ENCODE measurements at regions not wholly inside any gene's neighbourhood (a gene's known extent, or its start where the extent isn't known, plus 50 kb on each side); places are given as distances from the start of the nearest gene placed in this dataset.

DNA sequence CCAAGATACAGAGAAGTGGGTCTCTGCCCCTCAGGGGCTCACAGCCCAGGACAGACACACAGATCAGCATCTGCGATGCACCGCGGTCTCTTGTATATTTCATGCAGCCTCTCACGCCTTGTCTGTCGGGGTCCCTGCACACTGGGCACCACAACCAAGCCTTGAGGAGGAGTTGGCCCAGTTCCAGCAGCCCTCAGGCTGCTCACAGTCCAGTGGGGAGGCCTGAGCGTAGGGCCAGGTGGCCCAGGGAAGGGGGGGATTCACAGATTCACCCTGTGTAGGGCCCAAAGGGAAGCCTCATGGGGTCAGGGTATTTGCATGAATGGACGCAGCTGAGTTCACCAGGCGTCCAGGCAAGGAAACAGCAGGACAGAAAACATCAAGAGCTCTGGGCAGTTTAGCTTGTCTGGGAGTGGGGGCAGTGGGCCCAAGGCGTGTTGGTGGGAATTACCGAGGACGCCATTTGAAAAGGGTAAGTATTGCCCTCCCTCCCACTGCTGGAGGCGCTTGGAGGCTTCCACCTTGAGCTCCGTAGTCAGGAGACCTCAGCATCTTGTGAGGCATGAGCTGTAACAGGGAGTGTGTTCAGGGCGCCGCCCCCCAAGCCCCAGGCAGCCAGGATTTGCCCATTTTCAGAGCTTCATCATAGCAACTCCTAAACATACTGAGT, 129.1 kb upstream of the CHST15 start (continued):
- TF ChIP-seq ZNF317 (CRISPR knock-in tag; IDR thresholded peaks at IDR 0.05; ENCODE audit: borderline replicate concordance, low read depth) (no peak), SOX15 (CRISPR knock-in tag; IDR thresholded peaks at IDR 0.05) (no peak), ZNF219 (CRISPR knock-in tag; IDR thresholded peaks at IDR 0.05; ENCODE audit: borderline replicate concordance) (no peak), KAT7 (CRISPR knock-in tag; IDR thresholded peaks at IDR 0.05; ENCODE audit: borderline replicate concordance) (no peak), ATF1 (CRISPR knock-in tag; IDR thresholded peaks at IDR 0.05) (no peak), ZNF396 (CRISPR knock-in tag; IDR thresholded peaks at IDR 0.05; ENCODE audit: borderline replicate concordance) (no peak), NR2C2 (CRISPR knock-in tag; IDR thresholded peaks at IDR 0.05) (no peak)
- TF ChIP-seq, protein P1, sequence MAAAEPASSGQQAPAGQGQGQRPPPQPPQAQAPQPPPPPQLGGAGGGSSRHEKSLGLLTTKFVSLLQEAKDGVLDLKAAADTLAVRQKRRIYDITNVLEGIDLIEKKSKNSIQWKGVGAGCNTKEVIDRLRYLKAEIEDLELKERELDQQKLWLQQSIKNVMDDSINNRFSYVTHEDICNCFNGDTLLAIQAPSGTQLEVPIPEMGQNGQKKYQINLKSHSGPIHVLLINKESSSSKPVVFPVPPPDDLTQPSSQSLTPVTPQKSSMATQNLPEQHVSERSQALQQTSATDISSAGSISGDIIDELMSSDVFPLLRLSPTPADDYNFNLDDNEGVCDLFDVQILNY (CRISPR knock-in tag; IDR thresholded peaks at IDR 0.05) = no peak
- TF ChIP-seq, protein P2, sequence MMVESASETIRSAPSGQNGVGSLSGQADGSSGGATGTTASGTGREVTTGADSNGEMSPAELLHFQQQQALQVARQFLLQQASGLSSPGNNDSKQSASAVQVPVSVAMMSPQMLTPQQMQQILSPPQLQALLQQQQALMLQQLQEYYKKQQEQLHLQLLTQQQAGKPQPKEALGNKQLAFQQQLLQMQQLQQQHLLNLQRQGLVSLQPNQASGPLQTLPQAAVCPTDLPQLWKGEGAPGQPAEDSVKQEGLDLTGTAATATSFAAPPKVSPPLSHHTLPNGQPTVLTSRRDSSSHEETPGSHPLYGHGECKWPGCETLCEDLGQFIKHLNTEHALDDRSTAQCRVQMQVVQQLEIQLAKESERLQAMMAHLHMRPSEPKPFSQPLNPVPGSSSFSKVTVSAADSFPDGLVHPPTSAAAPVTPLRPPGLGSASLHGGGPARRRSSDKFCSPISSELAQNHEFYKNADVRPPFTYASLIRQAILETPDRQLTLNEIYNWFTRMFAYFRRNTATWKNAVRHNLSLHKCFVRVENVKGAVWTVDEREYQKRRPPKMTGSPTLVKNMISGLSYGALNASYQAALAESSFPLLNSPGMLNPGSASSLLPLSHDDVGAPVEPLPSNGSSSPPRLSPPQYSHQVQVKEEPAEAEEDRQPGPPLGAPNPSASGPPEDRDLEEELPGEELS (CRISPR knock-in tag; IDR thresholded peaks at IDR 0.05) = no peak
- TF ChIP-seq, protein P3, sequence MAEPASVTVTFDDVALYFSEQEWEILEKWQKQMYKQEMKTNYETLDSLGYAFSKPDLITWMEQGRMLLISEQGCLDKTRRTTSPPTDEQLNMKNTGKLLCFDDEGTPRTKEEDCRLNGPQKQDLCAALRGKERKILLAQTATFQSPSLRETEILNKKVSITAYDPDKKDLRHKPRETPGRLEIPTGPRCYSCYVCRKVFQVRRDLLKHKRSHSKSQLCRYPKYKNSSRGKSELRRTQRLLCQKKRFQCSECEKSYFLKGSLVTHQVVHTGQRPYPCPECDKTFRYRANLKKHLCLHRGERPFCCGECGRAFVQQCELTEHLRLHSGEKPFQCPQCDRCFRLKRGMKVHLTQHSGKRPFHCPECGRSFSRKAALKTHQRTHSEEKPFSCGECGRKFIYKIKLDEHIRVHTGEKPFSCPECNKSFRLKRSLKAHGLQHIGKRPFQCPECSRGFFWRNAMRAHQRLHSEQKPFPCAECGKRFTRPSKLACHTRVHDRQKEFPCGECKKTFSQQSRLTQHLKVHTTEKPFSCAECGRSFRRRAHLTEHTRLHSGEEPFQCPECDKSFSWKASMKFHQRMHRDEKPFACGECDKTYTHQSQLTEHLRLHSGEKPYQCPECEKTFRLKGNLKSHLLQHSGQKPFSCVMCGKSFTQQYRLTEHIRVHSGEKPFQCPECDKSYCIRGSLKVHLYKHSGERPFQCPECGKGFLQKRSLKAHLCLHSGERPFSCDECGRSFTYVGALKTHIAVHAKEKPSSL (CRISPR knock-in tag; conservative IDR thresholded peaks at IDR 0.05) = no peak
- TF ChIP-seq, protein P4, sequence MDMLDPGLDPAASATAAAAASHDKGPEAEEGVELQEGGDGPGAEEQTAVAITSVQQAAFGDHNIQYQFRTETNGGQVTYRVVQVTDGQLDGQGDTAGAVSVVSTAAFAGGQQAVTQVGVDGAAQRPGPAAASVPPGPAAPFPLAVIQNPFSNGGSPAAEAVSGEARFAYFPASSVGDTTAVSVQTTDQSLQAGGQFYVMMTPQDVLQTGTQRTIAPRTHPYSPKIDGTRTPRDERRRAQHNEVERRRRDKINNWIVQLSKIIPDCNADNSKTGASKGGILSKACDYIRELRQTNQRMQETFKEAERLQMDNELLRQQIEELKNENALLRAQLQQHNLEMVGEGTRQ (CRISPR knock-in tag; IDR thresholded peaks at IDR 0.05) = no peak

DNA sequence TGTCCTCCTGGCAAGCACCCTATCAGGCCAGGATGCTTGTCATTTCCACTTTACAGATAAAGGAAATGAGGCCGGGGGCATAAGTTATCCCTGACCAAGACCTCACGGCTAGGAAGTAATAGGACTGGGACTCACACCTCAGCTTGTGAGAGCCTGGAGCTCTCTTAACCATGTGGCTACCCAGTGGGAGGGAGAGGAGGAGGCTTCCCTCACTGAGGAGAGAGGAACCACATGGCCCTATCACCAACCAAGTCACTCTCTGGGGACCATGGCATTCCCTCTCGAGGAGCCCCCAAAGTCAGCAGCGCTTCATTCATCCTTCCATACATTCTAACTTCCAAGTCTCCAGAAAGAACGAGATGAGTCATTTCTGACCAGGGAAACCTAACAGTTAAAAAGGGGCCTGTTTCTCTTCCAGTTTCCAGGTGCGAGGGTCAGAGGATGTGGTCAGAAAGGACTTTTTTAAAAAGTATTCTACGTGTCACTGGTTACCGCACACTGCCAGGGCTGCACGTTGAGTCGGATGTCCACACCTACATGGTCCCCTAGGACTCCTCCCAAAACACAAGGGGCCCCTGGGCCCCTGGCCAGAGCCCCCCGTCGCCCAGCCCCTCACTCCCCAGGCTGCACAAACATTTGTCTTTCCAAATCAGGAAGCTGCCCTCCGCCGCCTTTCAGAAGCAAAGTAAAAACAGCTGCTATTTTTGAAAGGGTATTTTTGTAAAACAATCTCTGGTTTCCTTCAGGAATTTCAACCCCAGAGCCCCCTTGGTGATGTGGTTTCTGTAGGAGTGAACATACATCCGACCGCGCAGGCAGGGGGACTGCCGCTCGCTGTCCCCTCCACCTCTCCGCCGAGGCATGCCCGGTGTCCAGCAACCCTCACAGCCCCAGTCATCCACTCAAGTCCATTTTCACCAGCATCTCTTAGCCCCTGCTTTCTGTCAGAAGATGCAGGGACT, 128.2 kb upstream of the CHST15 start:
- ChIA-PET CTCF (interaction anchor here (1.0 to 3.6 kb wide), 3 partner anchors 167 to 226 kb away, joined by 3 to 21 read pairs (median 8); partner anchors contain the start of gene OAT), POLR2A (no interaction called here)
- no peak overlapping the region for H3K4me3 Mint-ChIP-seq

DNA sequence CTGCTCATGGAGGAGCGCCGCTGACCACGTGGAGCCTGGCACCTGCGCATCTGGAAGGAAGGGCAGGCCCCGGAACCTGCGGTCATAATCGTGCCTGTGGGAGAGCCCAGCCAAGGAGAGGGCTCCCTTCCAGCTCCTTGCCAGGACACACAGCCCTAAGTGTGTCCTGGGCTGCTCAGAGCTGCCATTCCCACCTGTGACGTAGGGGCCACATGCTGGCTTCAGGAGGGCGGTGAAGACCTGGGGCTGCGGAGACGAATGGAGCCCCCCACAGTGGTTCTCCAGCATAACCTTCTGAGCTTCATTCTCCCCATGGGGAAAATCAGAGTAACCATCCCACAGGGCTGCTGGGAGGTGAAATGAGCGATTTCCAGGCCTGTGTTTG, 127.6 kb upstream of the CHST15 start:
- no peaks in the 10 kb centered on the region for H3K36me3 Mint-ChIP-seq
- H3K4me1 Mint-ChIP-seq = peaks cover 13% of the 10 kb centered on the region
- no peak overlapping the region for H3K4me3 Mint-ChIP-seq
- H3K27ac Mint-ChIP-seq = no peak overlapping the region
- no peaks in the 10 kb centered on the region; the same call in 1 of the 2 replicates for H3K27me3 Mint-ChIP-seq (ENCODE audit: low read depth)
- ChIA-PET CTCF (interaction anchor here (0.8 to 3.6 kb wide), 2 partner anchors 168 to 226 kb away, joined by 3 to 21 read pairs; no protein-coding TSS in a partner anchor), POLR2A (no interaction called here)
- DNase-seq (ENCODE audit: low spot score) (no peak), ATAC-seq (no peak)
- TF ChIP-seq FOXP1 (CRISPR knock-in tag; IDR thresholded peaks at IDR 0.05; ENCODE audit: borderline replicate concordance) (no peak), TCF7 (CRISPR knock-in tag; IDR thresholded peaks at IDR 0.05; ENCODE audit: low read depth) (no peak), ETV6 (CRISPR knock-in tag; IDR thresholded peaks at IDR 0.05) (no peak), CBFB (CRISPR knock-in tag; IDR thresholded peaks at IDR 0.05; ENCODE audit: low read depth) (no peak), GTF2I (CRISPR knock-in tag; conservative IDR thresholded peaks at IDR 0.05) (no peak), MYBL2 (CRISPR knock-in tag; IDR thresholded peaks at IDR 0.05) (no peak), ZNF416 (CRISPR knock-in tag; IDR thresholded peaks at IDR 0.05) (no peak), IRF2 (CRISPR knock-in tag; IDR thresholded peaks at IDR 0.05; ENCODE audit: borderline replicate concordance, low read depth) (no peak), NR1H2 (CRISPR knock-in tag; IDR thresholded peaks at IDR 0.05) (no peak)
- TF ChIP-seq, protein P5, sequence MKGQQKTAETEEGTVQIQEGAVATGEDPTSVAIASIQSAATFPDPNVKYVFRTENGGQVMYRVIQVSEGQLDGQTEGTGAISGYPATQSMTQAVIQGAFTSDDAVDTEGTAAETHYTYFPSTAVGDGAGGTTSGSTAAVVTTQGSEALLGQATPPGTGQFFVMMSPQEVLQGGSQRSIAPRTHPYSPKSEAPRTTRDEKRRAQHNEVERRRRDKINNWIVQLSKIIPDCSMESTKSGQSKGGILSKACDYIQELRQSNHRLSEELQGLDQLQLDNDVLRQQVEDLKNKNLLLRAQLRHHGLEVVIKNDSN (CRISPR knock-in tag; IDR thresholded peaks at IDR 0.05) = no peak
- TF ChIP-seq, protein P6, sequence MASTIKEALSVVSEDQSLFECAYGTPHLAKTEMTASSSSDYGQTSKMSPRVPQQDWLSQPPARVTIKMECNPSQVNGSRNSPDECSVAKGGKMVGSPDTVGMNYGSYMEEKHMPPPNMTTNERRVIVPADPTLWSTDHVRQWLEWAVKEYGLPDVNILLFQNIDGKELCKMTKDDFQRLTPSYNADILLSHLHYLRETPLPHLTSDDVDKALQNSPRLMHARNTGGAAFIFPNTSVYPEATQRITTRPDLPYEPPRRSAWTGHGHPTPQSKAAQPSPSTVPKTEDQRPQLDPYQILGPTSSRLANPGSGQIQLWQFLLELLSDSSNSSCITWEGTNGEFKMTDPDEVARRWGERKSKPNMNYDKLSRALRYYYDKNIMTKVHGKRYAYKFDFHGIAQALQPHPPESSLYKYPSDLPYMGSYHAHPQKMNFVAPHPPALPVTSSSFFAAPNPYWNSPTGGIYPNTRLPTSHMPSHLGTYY (CRISPR knock-in tag; IDR thresholded peaks at IDR 0.05) = no peak
- peaks cover 2% of the 10 kb centered on the region for H3K9me3 Mint-ChIP-seq

More for the DNA sequence above, 128.2 kb upstream of the CHST15 start:
- H3K36me3 Mint-ChIP-seq = no peaks in the 10 kb centered on the region; the same call in 1 of the 2 replicates
- no peak overlapping the region for H3K27ac Mint-ChIP-seq
- H3K4me1 Mint-ChIP-seq = peaks cover 13% of the 10 kb centered on the region
- H3K27me3 Mint-ChIP-seq (ENCODE audit: low read depth) = no peaks in the 10 kb centered on the region; the same call in 1 of the 2 replicates
- TF ChIP-seq ZNF416 (CRISPR knock-in tag; IDR thresholded peaks at IDR 0.05) (no peak), FOXP1 (CRISPR knock-in tag; IDR thresholded peaks at IDR 0.05; ENCODE audit: borderline replicate concordance) (no peak), NR3C1 (CRISPR knock-in tag; conservative IDR thresholded peaks at IDR 0.05; ENCODE audit: low read depth) (no peak), ESRRA (CRISPR knock-in tag; IDR thresholded peaks at IDR 0.05; ENCODE audit: borderline replicate concordance) (no peak)
- no peak for DNase-seq (ENCODE audit: low spot score)
- ATAC-seq = no peak
- peaks cover 9% of the 10 kb centered on the region for H3K9me3 Mint-ChIP-seq

Measured in WTC11 (cell line).